NCI-H1417 treated with DMSO at 0.1 percent for 48 hours (cell line): ENCODE measurements at regions not wholly inside any gene's neighbourhood (a gene's known extent, or its start where the extent isn't known, plus 50 kb on each side); places are given as distances from the start of the nearest gene placed in this dataset.

Experiments
- DNase-seq: peaks from one replicate; lab custom pipeline; 2025; lab: John Stamatoyannopoulos, UW

GRCh38 chr7:21221130-21221529 is 206.8 kb upstream of the SP4 start:
- no peak for DNase-seq

- DNase-seq, result no peak
Measured at GRCh38 chr7:21238400-21239116, 189.3 kb upstream of the SP4 start.

- no peak for DNase-seq
Measured at GRCh38 chr7:21243265-21243664, 184.6 kb upstream of the SP4 start.

- DNase-seq, result no peak
Measured at GRCh38 chr7:21251151-21251800, 176.6 kb upstream of the SP4 start.

- DNase-seq, result peak; percentile 90
Measured at GRCh38 chr7:21253740-21254687, 173.9 kb upstream of the SP4 start.

GRCh38 chr7:21256310-21256877 is 171.5 kb upstream of the SP4 start:
- peak; percentile 54 for DNase-seq

- DNase-seq, result no peak
Measured at GRCh38 chr7:21260939-21261338, 166.9 kb upstream of the SP4 start.

- no peak for DNase-seq
Measured at GRCh38 chr7:21261627-21262594, 166.0 kb upstream of the SP4 start.

- no peak for DNase-seq
Measured at GRCh38 chr7:21269021-21269420, 158.9 kb upstream of the SP4 start.

GRCh38 chr7:21276471-21277035 is 151.3 kb upstream of the SP4 start:
- no peak for DNase-seq

GRCh38 chr7:21278944-21279343 is 148.9 kb upstream of the SP4 start:
- DNase-seq, result no peak

- DNase-seq, result no peak
Measured at GRCh38 chr7:21281193-21281592, 146.7 kb upstream of the SP4 start.

- DNase-seq, result no peak
Measured at GRCh38 chr7:21293771-21294170, 134.1 kb upstream of the SP4 start.

GRCh38 chr7:21299766-21300165 is 128.1 kb upstream of the SP4 start:
- DNase-seq, result no peak

GRCh38 chr7:21300692-21301091 is 127.2 kb upstream of the SP4 start:
- no peak for DNase-seq

- DNase-seq, result no peak
Measured at GRCh38 chr7:21304808-21305375, 123.0 kb upstream of the SP4 start.

GRCh38 chr7:21305455-21306235 is 122.2 kb upstream of the SP4 start:
- no peak for DNase-seq

GRCh38 chr7:21314954-21315353 is 112.9 kb upstream of the SP4 start:
- no peak for DNase-seq
